ENCODE measurements at regions not wholly inside any gene's neighbourhood (a gene's known extent, or its start where the extent isn't known, plus 50 kb on each side); places are given as distances from the start of the nearest gene placed in this dataset.

GRCh38 chr22:17314487-17314886 is 54.8 kb upstream of the CECR2 start:
- Histone ChIP-seq H3K27ac (ENCODE audit: low read depth in 1 of 2, low read length in 2 of 2) (no peak overlapping the region), H3K9ac (ENCODE audit: low read depth in 1 of 2, low read length in 2 of 2) (no peak overlapping the region), H3K27me3 (ENCODE audit: control insufficient read depth in 4 of 4, insufficient read depth in 4 of 4, low read length in 3 of 4) (no peaks in the 10 kb centered on the region), H3K4me3 (ENCODE audit: low read depth in 1 of 3, low read length in 3 of 3) (no peak overlapping the region), H3K4me1 (ENCODE audit: control insufficient read depth in 4 of 4, insufficient read depth in 4 of 4, low read length in 3 of 4) (no peaks in the 10 kb centered on the region), H3K9me3 (ENCODE audit: control insufficient read depth in 4 of 4, low read length in 3 of 4) (no peaks in the 10 kb centered on the region), H3K36me3 (ENCODE audit: control insufficient read depth in 4 of 4, insufficient read depth in 3 of 4, low read depth in 1 of 4, low read length in 3 of 4) (no peaks in the 10 kb centered on the region)
- TF ChIP-seq TAF1 (conservative IDR thresholded peaks at IDR 0.05) (no peak), EGR1 (IDR thresholded peaks at IDR 0.05; ENCODE audit: low read depth in 2 of 2) (no peak), SP1 (IDR thresholded peaks at IDR 0.05) (no peak), YY1 (IDR thresholded peaks at IDR 0.05) (no peak), FOXA2 (IDR thresholded peaks at IDR 0.05) (no peak), GABPA (IDR thresholded peaks at IDR 0.05 in 1 of 2, conservative IDR thresholded peaks at IDR 0.05 in 1 of 2) (no peak), RXRA (IDR thresholded peaks at IDR 0.05) (no peak)
- 93% methylated on average over 9 of the region's 9 CpGs for WGBS
- no peak for DNase-seq (ENCODE audit: low spot score)

GRCh38 chr22:17313626-17314025 is 55.6 kb upstream of the CECR2 start:
- no peak for DNase-seq (ENCODE audit: low spot score)
- no peaks in the 10 kb centered on the region for H3K9me3 ChIP-seq (ENCODE audit: control insufficient read depth in 4 of 4, low read length in 3 of 4)
- no peaks in the 10 kb centered on the region for H3K36me3 ChIP-seq (ENCODE audit: control insufficient read depth in 4 of 4, insufficient read depth in 3 of 4, low read depth in 1 of 4, low read length in 3 of 4)
- TF ChIP-seq TAF1 (conservative IDR thresholded peaks at IDR 0.05): no peak
- no peak for TF ChIP-seq NR2F2 (IDR thresholded peaks at IDR 0.05)
- no peak for TF ChIP-seq RAD21 (IDR thresholded peaks at IDR 0.05)
- TF ChIP-seq EGR1 (IDR thresholded peaks at IDR 0.05; ENCODE audit: low read depth in 2 of 2): no peak
- no peak for TF ChIP-seq CTCF (IDR thresholded peaks at IDR 0.05; ENCODE audit: low read depth, low read length, missing input control)
- no peak overlapping the region for H3K4me3 ChIP-seq (ENCODE audit: low read depth in 1 of 3, low read length in 3 of 3)
- WGBS: 89% methylated on average over 14 of the region's 14 CpGs
- no peak overlapping the region for H3K27ac ChIP-seq (ENCODE audit: low read depth in 1 of 2, low read length in 2 of 2)
- H3K27me3 ChIP-seq (ENCODE audit: control insufficient read depth in 4 of 4, insufficient read depth in 4 of 4, low read length in 3 of 4): no peaks in the 10 kb centered on the region
- H3K4me1 ChIP-seq (ENCODE audit: control insufficient read depth in 4 of 4, insufficient read depth in 4 of 4, low read length in 3 of 4): no peaks in the 10 kb centered on the region
- H3K9ac ChIP-seq (ENCODE audit: low read depth in 1 of 2, low read length in 2 of 2): no peak overlapping the region

- H3K27ac ChIP-seq (ENCODE audit: low read depth in 1 of 2, low read length in 2 of 2): no peak overlapping the region
- H3K27me3 ChIP-seq (ENCODE audit: control insufficient read depth in 4 of 4, insufficient read depth in 4 of 4, low read length in 3 of 4): no peaks in the 10 kb centered on the region
- no peak for DNase-seq (ENCODE audit: low spot score)
- H3K4me3 ChIP-seq (ENCODE audit: low read depth in 1 of 3, low read length in 3 of 3): no peak overlapping the region
- 89% methylated on average over 9 of the region's 9 CpGs for WGBS
- TF ChIP-seq FOXA1 (IDR thresholded peaks at IDR 0.05) (no peak), RAD21 (IDR thresholded peaks at IDR 0.05) (no peak), REST (IDR thresholded peaks at IDR 0.05) (no peak), GABPA (IDR thresholded peaks at IDR 0.05 in 1 of 2, conservative IDR thresholded peaks at IDR 0.05 in 1 of 2) (no peak), CTCF (IDR thresholded peaks at IDR 0.05; ENCODE audit: low read depth, low read length, missing input control) (no peak), ATF3 (IDR thresholded peaks at IDR 0.05) (no peak), YY1 (IDR thresholded peaks at IDR 0.05) (no peak), ZBTB33 (IDR thresholded peaks at IDR 0.05) (no peak), EGR1 (IDR thresholded peaks at IDR 0.05; ENCODE audit: low read depth in 2 of 2) (no peak), HNF4A (conservative IDR thresholded peaks at IDR 0.05) (no peak), JUND (IDR thresholded peaks at IDR 0.05) (no peak), MAX (IDR thresholded peaks at IDR 0.05) (no peak), SP1 (IDR thresholded peaks at IDR 0.05) (no peak), TAF1 (conservative IDR thresholded peaks at IDR 0.05) (no peak), HNF4G (IDR thresholded peaks at IDR 0.05) (no peak), FOXA2 (IDR thresholded peaks at IDR 0.05) (no peak)
- H3K9me3 ChIP-seq (ENCODE audit: control insufficient read depth in 4 of 4, low read length in 3 of 4): no peaks in the 10 kb centered on the region
- no peak overlapping the region for H3K9ac ChIP-seq (ENCODE audit: low read depth in 1 of 2, low read length in 2 of 2)
- no peaks in the 10 kb centered on the region for H3K4me1 ChIP-seq (ENCODE audit: control insufficient read depth in 4 of 4, insufficient read depth in 4 of 4, low read length in 3 of 4)
- no peaks in the 10 kb centered on the region for H3K36me3 ChIP-seq (ENCODE audit: control insufficient read depth in 4 of 4, insufficient read depth in 3 of 4, low read depth in 1 of 4, low read length in 3 of 4)
Observed at GRCh38 chr22:17307566-17307965, 61.7 kb upstream of the CECR2 start.
